ENCODE measurements at regions not wholly inside any gene's neighbourhood (a gene's known extent, or its start where the extent isn't known, plus 50 kb on each side); places are given as distances from the start of the nearest gene placed in this dataset.

GRCh38 chr20:22511943-22512910 lies 72.1 kb downstream of the FOXA2 start:
- TF ChIP-seq CTCF (IDR thresholded peaks at IDR 0.05; ENCODE audit: low read length, missing control alignments): no peak
- peak; percentile 12 for DNase-seq (ENCODE audit: low read depth)
- no peak overlapping the region for H3K4me3 ChIP-seq (replicated peaks; ENCODE audit: low read depth, low read length)

- TF ChIP-seq CTCF (IDR thresholded peaks at IDR 0.05; ENCODE audit: low read length, missing control alignments): no peak
- no peak overlapping the region for H3K4me3 ChIP-seq (replicated peaks; ENCODE audit: low read depth, low read length)
- DNase-seq (ENCODE audit: low read depth): no peak
Measured at GRCh38 chr20:22509843-22510147, 74.6 kb downstream of the FOXA2 start.

GRCh38 chr20:22509090-22509842 lies 75.1 kb downstream of the FOXA2 start:
- no peak overlapping the region for H3K4me3 ChIP-seq (replicated peaks; ENCODE audit: low read depth, low read length)
- TF ChIP-seq CTCF (IDR thresholded peaks at IDR 0.05; ENCODE audit: low read length, missing control alignments): no peak
- no peak for DNase-seq (ENCODE audit: low read depth)

GRCh38 chr20:22508426-22508825 lies 75.9 kb downstream of the FOXA2 start:
- TF ChIP-seq CTCF (IDR thresholded peaks at IDR 0.05; ENCODE audit: low read length, missing control alignments): no peak
- H3K4me3 ChIP-seq (replicated peaks; ENCODE audit: low read depth, low read length): no peak overlapping the region
- DNase-seq (ENCODE audit: low read depth): no peak

- TF ChIP-seq CTCF (IDR thresholded peaks at IDR 0.05; ENCODE audit: low read length, missing control alignments): no peak
Measured at GRCh38 chr20:22507240-22507961, 77.0 kb downstream of the FOXA2 start.

GRCh38 chr20:22506827-22507226 lies 77.5 kb downstream of the FOXA2 start:
- H3K4me3 ChIP-seq (replicated peaks; ENCODE audit: low read depth, low read length): no peak overlapping the region
- no peak for TF ChIP-seq CTCF (IDR thresholded peaks at IDR 0.05; ENCODE audit: low read length, missing control alignments)
- no peak for DNase-seq (ENCODE audit: low read depth)

More at GRCh38 chr20:22507240-22507961, 77.0 kb downstream of the FOXA2 start:
- no peak overlapping the region for H3K4me3 ChIP-seq (replicated peaks; ENCODE audit: low read depth, low read length)
- DNase-seq (ENCODE audit: low read depth): no peak

Data from fibroblast of pulmonary artery (primary cell).